ENCODE measurements at regions not wholly inside any gene's neighbourhood (a gene's known extent, or its start where the extent isn't known, plus 50 kb on each side); places are given as distances from the start of the nearest gene placed in this dataset.
"Not testable (repeated sequence)": the region's sequence is repeated elsewhere in the genome, so short reads cannot be mapped to it uniquely, and the experiment has no call there.

GRCh38 chr3:71927505-71928066 is 142.6 kb upstream of the PROK2 start:
- no peak overlapping the region for H3K4me3 ChIP-seq (ENCODE audit: low read depth in 1 of 2, low read length in 2 of 2)
- no peaks in the 10 kb centered on the region for H3K36me3 ChIP-seq (ENCODE audit: control insufficient read depth in 1 of 2, insufficient read depth in 2 of 2, low read length in 2 of 2)
- no peaks in the 10 kb centered on the region for H3K9me3 ChIP-seq (ENCODE audit: control insufficient read depth in 1 of 2, low read length in 2 of 2)
- no peak overlapping the region for H3K27ac ChIP-seq (ENCODE audit: low read length)
- H3K4me1 ChIP-seq (ENCODE audit: control insufficient read depth in 1 of 2, insufficient read depth in 2 of 2, low read length in 2 of 2), result no peaks in the 10 kb centered on the region
- H3K27me3 ChIP-seq (ENCODE audit: low read depth, low read length), result no peaks in the 10 kb centered on the region

GRCh38 chr3:71926616-71927015 is 141.7 kb upstream of the PROK2 start:
- no peak overlapping the region for H3K27ac ChIP-seq (ENCODE audit: low read length)
- no peak overlapping the region for H3K4me3 ChIP-seq (ENCODE audit: low read depth in 1 of 2, low read length in 2 of 2)
- no peaks in the 10 kb centered on the region for H3K27me3 ChIP-seq (ENCODE audit: low read depth, low read length)
- no peaks in the 10 kb centered on the region for H3K9me3 ChIP-seq (ENCODE audit: control insufficient read depth in 1 of 2, low read length in 2 of 2)
- H3K36me3 ChIP-seq (ENCODE audit: control insufficient read depth in 1 of 2, insufficient read depth in 2 of 2, low read length in 2 of 2), result no peaks in the 10 kb centered on the region
- no peaks in the 10 kb centered on the region for H3K4me1 ChIP-seq (ENCODE audit: control insufficient read depth in 1 of 2, insufficient read depth in 2 of 2, low read length in 2 of 2)

- Histone ChIP-seq H3K27ac (ENCODE audit: low read length) (no peak overlapping the region), H3K27me3 (ENCODE audit: low read depth, low read length) (no peaks in the 10 kb centered on the region), H3K9me3 (ENCODE audit: control insufficient read depth in 1 of 2, low read length in 2 of 2) (no peaks in the 10 kb centered on the region), H3K36me3 (ENCODE audit: control insufficient read depth in 1 of 2, insufficient read depth in 2 of 2, low read length in 2 of 2) (no peaks in the 10 kb centered on the region), H3K4me3 (ENCODE audit: low read depth in 1 of 2, low read length in 2 of 2) (no peak overlapping the region), H3K4me1 (ENCODE audit: control insufficient read depth in 1 of 2, insufficient read depth in 2 of 2, low read length in 2 of 2) (no peaks in the 10 kb centered on the region)
These were observed 141.3 kb upstream of the PROK2 start for GRCh38 chr3:71926262-71926600.

- not testable (repeated sequence) for H3K27ac ChIP-seq (ENCODE audit: low read length); H3K36me3 ChIP-seq (ENCODE audit: control insufficient read depth in 1 of 2, insufficient read depth in 2 of 2, low read length in 2 of 2); H3K4me1 ChIP-seq (ENCODE audit: control insufficient read depth in 1 of 2, insufficient read depth in 2 of 2, low read length in 2 of 2); H3K9me3 ChIP-seq (ENCODE audit: control insufficient read depth in 1 of 2, low read length in 2 of 2); H3K4me3 ChIP-seq (ENCODE audit: low read depth in 1 of 2, low read length in 2 of 2); H3K27me3 ChIP-seq (ENCODE audit: low read depth, low read length)
These were observed 140.7 kb upstream of the PROK2 start for GRCh38 chr3:71925511-71926261.

DNA sequence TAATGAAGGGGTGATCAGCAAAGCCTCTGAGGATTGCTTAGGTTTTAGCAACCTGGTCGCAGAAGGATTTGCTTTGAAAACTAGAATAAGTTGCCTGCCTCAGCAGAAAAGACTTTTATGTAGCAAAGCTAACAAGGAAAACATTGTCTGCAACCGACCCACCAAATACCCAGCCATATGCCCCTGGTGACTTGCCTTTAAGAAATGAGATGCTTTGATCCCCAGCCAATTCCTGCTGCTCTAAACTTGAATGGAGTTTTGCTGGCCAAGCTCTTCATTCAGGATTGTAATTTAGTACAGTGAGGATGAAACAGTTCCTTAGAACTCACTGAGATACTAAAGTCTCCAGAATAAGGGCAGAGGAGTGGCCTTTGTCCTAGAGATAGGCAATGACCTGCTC is 139.8 kb upstream of the PROK2 start:
- Histone ChIP-seq H3K4me3 (ENCODE audit: low read depth in 1 of 2, low read length in 2 of 2) (no peak overlapping the region), H3K36me3 (ENCODE audit: control insufficient read depth in 1 of 2, insufficient read depth in 2 of 2, low read length in 2 of 2) (no peaks in the 10 kb centered on the region)

GRCh38 chr3:71921036-71921435 is 136.1 kb upstream of the PROK2 start:
- H3K9me3 ChIP-seq (ENCODE audit: control insufficient read depth in 1 of 2, low read length in 2 of 2), result no peaks in the 10 kb centered on the region
- H3K4me1 ChIP-seq (ENCODE audit: control insufficient read depth in 1 of 2, insufficient read depth in 2 of 2, low read length in 2 of 2), result peaks cover 0 to 3% of the 10 kb centered on the region in 2 donors
- no peaks in the 10 kb centered on the region for H3K27me3 ChIP-seq (ENCODE audit: low read depth, low read length)
- no peaks in the 10 kb centered on the region for H3K36me3 ChIP-seq (ENCODE audit: control insufficient read depth in 1 of 2, insufficient read depth in 2 of 2, low read length in 2 of 2)
- H3K4me3 ChIP-seq (ENCODE audit: low read depth in 1 of 2, low read length in 2 of 2), result no peak overlapping the region
- no peak overlapping the region for H3K27ac ChIP-seq (ENCODE audit: low read length)

More for the DNA sequence above, 139.8 kb upstream of the PROK2 start:
- Histone ChIP-seq H3K9me3 (ENCODE audit: control insufficient read depth in 1 of 2, low read length in 2 of 2) (no peaks in the 10 kb centered on the region), H3K27me3 (ENCODE audit: low read depth, low read length) (no peaks in the 10 kb centered on the region), H3K4me1 (ENCODE audit: control insufficient read depth in 1 of 2, insufficient read depth in 2 of 2, low read length in 2 of 2) (no peaks in the 10 kb centered on the region), H3K27ac (ENCODE audit: low read length) (no peak overlapping the region)

DNA sequence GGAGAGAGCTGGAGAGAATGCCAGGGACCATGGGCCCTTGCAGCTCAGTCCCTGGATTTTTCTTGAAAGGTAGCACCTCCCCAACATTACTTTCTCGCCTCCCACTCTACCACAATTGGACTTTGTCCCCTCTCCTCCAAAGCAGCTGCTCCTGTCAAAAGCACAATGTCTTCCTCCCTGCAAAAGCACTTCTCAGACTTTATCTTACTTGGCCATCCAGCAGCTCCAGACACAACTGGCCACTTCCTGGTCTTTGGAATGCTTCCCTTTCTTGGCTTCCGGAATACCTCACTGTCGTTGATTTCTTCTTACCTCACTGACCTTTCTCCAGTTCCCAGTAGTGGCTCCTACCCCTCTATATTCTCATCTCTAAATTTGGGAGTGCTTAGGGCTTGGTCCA is 134.6 kb upstream of the PROK2 start:
- Histone ChIP-seq H3K4me1 (ENCODE audit: control insufficient read depth in 1 of 2, insufficient read depth in 2 of 2, low read length in 2 of 2) (peaks cover 0 to 3% of the 10 kb centered on the region in 2 donors), H3K27ac (ENCODE audit: low read length) (no peak overlapping the region), H3K27me3 (ENCODE audit: low read depth, low read length) (no peaks in the 10 kb centered on the region), H3K4me3 (ENCODE audit: low read depth in 1 of 2, low read length in 2 of 2) (no peak overlapping the region), H3K36me3 (ENCODE audit: control insufficient read depth in 1 of 2, insufficient read depth in 2 of 2, low read length in 2 of 2) (no peaks in the 10 kb centered on the region), H3K9me3 (ENCODE audit: control insufficient read depth in 1 of 2, low read length in 2 of 2) (no peaks in the 10 kb centered on the region)

- H3K27me3 ChIP-seq (ENCODE audit: low read depth, low read length), result no peaks in the 10 kb centered on the region
- H3K4me3 ChIP-seq (ENCODE audit: low read depth in 1 of 2, low read length in 2 of 2), result no peak overlapping the region
- H3K27ac ChIP-seq (ENCODE audit: low read length), result no peak overlapping the region
- H3K4me1 ChIP-seq (ENCODE audit: control insufficient read depth in 1 of 2, insufficient read depth in 2 of 2, low read length in 2 of 2), result peaks cover 0 to 3% of the 10 kb centered on the region in 2 donors
- no peaks in the 10 kb centered on the region for H3K9me3 ChIP-seq (ENCODE audit: control insufficient read depth in 1 of 2, low read length in 2 of 2)
- no peaks in the 10 kb centered on the region for H3K36me3 ChIP-seq (ENCODE audit: control insufficient read depth in 1 of 2, insufficient read depth in 2 of 2, low read length in 2 of 2)
These were observed 132.6 kb upstream of the PROK2 start for GRCh38 chr3:71917545-71917944.

GRCh38 chr3:71916747-71917369 is 131.9 kb upstream of the PROK2 start:
- Histone ChIP-seq H3K36me3 (ENCODE audit: control insufficient read depth in 1 of 2, insufficient read depth in 2 of 2, low read length in 2 of 2) (no peaks in the 10 kb centered on the region), H3K27me3 (ENCODE audit: low read depth, low read length) (no peaks in the 10 kb centered on the region), H3K4me3 (ENCODE audit: low read depth in 1 of 2, low read length in 2 of 2) (no peak overlapping the region), H3K27ac (ENCODE audit: low read length) (no peak overlapping the region), H3K4me1 (ENCODE audit: control insufficient read depth in 1 of 2, insufficient read depth in 2 of 2, low read length in 2 of 2) (peaks cover 0 to 3% of the 10 kb centered on the region in 2 donors), H3K9me3 (ENCODE audit: control insufficient read depth in 1 of 2, low read length in 2 of 2) (no peaks in the 10 kb centered on the region)

DNA sequence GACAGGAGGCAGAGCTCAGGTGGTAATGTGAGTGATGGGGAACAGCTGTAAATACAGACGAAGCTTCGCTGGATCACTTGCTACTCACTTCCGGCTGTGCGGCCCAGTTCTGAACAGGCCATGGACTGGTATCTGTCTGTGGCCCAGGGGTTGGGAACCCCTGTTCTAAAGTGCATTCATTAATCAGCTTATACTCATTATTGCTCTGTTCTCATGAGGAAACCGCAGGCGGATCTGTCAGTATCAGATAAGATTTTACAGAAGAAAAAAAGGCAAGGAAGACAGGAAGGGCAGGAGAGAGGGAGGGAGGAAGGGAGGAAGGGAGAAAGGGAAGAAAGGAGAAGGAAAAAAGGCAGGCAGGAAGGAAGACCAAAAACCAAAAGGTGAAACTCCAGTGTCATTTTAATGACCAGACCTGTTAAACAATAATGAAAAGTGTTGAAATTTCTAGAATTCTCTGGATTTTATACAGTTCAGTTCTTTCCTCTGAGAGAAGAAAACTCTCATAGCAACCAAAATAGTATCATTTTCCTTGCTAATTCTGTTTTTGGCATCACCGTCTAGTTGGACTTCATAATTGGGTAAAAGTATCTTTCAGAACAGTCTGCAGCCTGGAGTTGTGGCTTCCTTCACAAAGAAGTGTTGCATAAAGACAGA is 128.0 kb upstream of the PROK2 start:
- Histone ChIP-seq H3K27ac (ENCODE audit: low read length) (no peak overlapping the region), H3K36me3 (ENCODE audit: control insufficient read depth in 1 of 2, insufficient read depth in 2 of 2, low read length in 2 of 2) (no peaks in the 10 kb centered on the region), H3K9me3 (ENCODE audit: control insufficient read depth in 1 of 2, low read length in 2 of 2) (no peaks in the 10 kb centered on the region), H3K27me3 (ENCODE audit: low read depth, low read length) (no peaks in the 10 kb centered on the region), H3K4me1 (ENCODE audit: control insufficient read depth in 1 of 2, insufficient read depth in 2 of 2, low read length in 2 of 2) (peaks cover 0 to 6% of the 10 kb centered on the region in 2 donors), H3K4me3 (ENCODE audit: low read depth in 1 of 2, low read length in 2 of 2) (no peak overlapping the region)

DNA sequence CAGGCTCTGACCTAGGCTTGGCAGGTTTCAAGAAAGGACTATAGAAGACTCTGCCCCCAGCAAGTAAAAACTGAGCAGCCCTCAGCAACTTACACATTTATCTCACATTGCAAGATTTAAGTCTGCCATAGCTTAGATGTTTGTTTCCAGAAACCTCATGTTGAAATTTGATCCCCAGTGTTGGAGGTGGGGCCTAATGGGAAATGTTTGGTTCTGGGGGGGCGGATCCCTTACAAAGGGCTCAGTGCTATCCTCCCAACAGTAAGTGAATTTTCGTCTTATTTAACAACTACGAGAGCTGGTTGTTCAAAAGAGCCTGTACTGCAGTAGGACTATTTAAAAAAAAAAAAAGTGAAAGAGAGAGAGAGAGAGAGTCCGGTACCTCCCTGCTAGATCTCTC is 125.2 kb upstream of the PROK2 start:
- Histone ChIP-seq H3K4me3 (ENCODE audit: low read depth in 1 of 2, low read length in 2 of 2) (no peak overlapping the region), H3K36me3 (ENCODE audit: control insufficient read depth in 1 of 2, insufficient read depth in 2 of 2, low read length in 2 of 2) (no peaks in the 10 kb centered on the region), H3K9me3 (ENCODE audit: control insufficient read depth in 1 of 2, low read length in 2 of 2) (no peaks in the 10 kb centered on the region), H3K27me3 (ENCODE audit: low read depth, low read length) (no peaks in the 10 kb centered on the region), H3K4me1 (ENCODE audit: control insufficient read depth in 1 of 2, insufficient read depth in 2 of 2, low read length in 2 of 2) (peaks cover 0 to 14% of the 10 kb centered on the region in 2 donors), H3K27ac (ENCODE audit: low read length) (no peak overlapping the region)
